ENCODE measurements at regions not wholly inside any gene's neighbourhood (a gene's known extent, or its start where the extent isn't known, plus 50 kb on each side); places are given as distances from the start of the nearest gene placed in this dataset.

DNA sequence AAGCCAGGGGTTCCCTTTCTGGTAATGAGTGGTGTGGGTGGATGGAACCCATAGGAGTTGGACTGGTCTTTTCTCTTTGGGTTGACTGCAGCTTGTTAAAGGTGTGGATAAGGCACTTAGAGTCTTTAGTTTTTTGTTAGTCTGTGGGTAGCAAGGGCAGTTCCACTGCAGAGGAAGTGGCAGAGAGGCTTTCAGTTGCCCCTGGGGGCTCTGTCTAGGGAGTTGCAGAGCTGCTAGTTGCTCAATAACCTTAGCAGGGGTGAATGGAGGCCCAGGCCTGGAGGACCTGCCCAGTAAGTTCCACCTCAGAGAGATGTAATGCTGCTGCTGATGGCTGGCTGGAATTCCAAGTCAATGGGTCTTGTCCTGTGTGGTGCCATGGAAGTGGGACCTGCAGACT, 282.6 kb upstream of the NDST4 start:
- DNase-seq: no peak
- H3K36me3 ChIP-seq (replicated peaks in 1 of 2; ENCODE audit: control insufficient read depth in 1 of 2, insufficient read depth in 2 of 2, low read length in 2 of 2): no peaks in the 10 kb centered on the region
- no peak overlapping the region for H2AFZ ChIP-seq (ENCODE audit: insufficient read depth, low read depth, low read length, poor library complexity, severe bottlenecking)
- no peaks in the 10 kb centered on the region for H3K4me1 ChIP-seq (ENCODE audit: control insufficient read depth in 1 of 2, insufficient read depth in 2 of 2, low read length in 2 of 2)
- no peaks in the 10 kb centered on the region for H3K27me3 Mint-ChIP-seq (ENCODE audit: low read depth in 3 of 3)
- H3K9me3 ChIP-seq (replicated peaks in 1 of 2; ENCODE audit: control insufficient read depth in 1 of 2, insufficient read depth in 1 of 2, low read length in 2 of 2): peaks cover 0 to 8% of the 10 kb centered on the region in 2 donors
- H3K27ac ChIP-seq (ENCODE audit: low read depth in 1 of 2, low read length in 2 of 2): no peak overlapping the region
- no peaks in the 10 kb centered on the region for H3K27me3 ChIP-seq (ENCODE audit: control insufficient read depth in 2 of 2, insufficient read depth in 2 of 2, low read length in 2 of 2)
- no peak overlapping the region for H3K27ac Mint-ChIP-seq
- no peaks in the 10 kb centered on the region for H4K20me1 ChIP-seq (ENCODE audit: insufficient read depth, low read length)
- H3K4me2 ChIP-seq (replicated peaks; ENCODE audit: extremely low read depth, low read length, poor library complexity, severe bottlenecking): no peak overlapping the region
- H3K4me3 ChIP-seq (replicated peaks in 1 of 3; ENCODE audit: low read depth in 2 of 3, low read length in 3 of 3): no peak overlapping the region
- H3K79me2 ChIP-seq (ENCODE audit: insufficient read depth, low read length): no peaks in the 10 kb centered on the region
- intact Hi-C loops (cut with micrococcal nuclease): no loop called here
- H3K9ac ChIP-seq (ENCODE audit: insufficient read depth, low read length, poor library complexity, severe bottlenecking): no peak overlapping the region
- H3K9me3 Mint-ChIP-seq: peaks cover 0 to 12% (median 7%) of the 10 kb centered on the region in 7 donors
- no peaks in the 10 kb centered on the region for H3K4me1 Mint-ChIP-seq
- no peak for TF ChIP-seq CTCF (IDR thresholded peaks at IDR 0.05)
- no peak overlapping the region for H3K4me3 Mint-ChIP-seq
- H3K36me3 Mint-ChIP-seq: no peaks in the 10 kb centered on the region

DNA sequence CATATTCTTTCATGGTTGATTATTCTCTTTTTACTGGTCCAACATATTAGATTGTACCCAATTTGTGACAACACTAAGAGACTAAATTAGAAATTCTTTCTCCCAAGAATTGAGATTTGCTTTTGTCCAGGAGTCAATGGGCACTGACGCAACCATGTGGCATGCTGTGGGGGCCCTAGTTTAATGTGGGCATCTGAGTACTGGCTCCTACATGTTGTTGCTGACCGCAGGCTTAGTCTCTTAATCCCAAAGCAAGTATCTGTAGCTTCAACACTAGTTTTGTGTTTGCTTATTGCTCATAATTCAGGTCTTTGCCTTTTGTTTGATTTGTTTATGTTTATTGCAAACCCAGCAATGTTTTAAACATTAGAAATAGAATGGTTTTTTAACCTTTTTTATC, 263.4 kb upstream of the NDST4 start:
- intact Hi-C loops (cut with micrococcal nuclease): no loop called here
- Histone ChIP-seq H3K79me2 (ENCODE audit: insufficient read depth, low read length) (no peaks in the 10 kb centered on the region), H3K4me2 (replicated peaks; ENCODE audit: extremely low read depth, low read length, poor library complexity, severe bottlenecking) (no peak overlapping the region), H3K27ac (ENCODE audit: low read depth in 1 of 2, low read length in 2 of 2) (no peak overlapping the region), H3K9me3 (replicated peaks in 1 of 2; ENCODE audit: control insufficient read depth in 1 of 2, insufficient read depth in 1 of 2, low read length in 2 of 2) (no peaks in the 10 kb centered on the region), H3K4me3 (replicated peaks in 1 of 3; ENCODE audit: low read depth in 2 of 3, low read length in 3 of 3) (no peak overlapping the region), H2AFZ (ENCODE audit: insufficient read depth, low read depth, low read length, poor library complexity, severe bottlenecking) (no peak overlapping the region), H3K4me1 (ENCODE audit: control insufficient read depth in 1 of 2, insufficient read depth in 2 of 2, low read length in 2 of 2) (no peaks in the 10 kb centered on the region), H3K27me3 (ENCODE audit: control insufficient read depth in 2 of 2, insufficient read depth in 2 of 2, low read length in 2 of 2) (no peaks in the 10 kb centered on the region), H3K9ac (ENCODE audit: insufficient read depth, low read length, poor library complexity, severe bottlenecking) (no peak overlapping the region), H4K20me1 (ENCODE audit: insufficient read depth, low read length) (no peaks in the 10 kb centered on the region), H3K36me3 (replicated peaks in 1 of 2; ENCODE audit: control insufficient read depth in 1 of 2, insufficient read depth in 2 of 2, low read length in 2 of 2) (no peaks in the 10 kb centered on the region)
- H3K9me3 Mint-ChIP-seq: peaks cover 0 to 4% (median 3%) of the 10 kb centered on the region in 7 donors
- H3K27ac Mint-ChIP-seq: no peak overlapping the region
- H3K36me3 Mint-ChIP-seq: no peaks in the 10 kb centered on the region
- DNase-seq: no peak
- no peaks in the 10 kb centered on the region for H3K27me3 Mint-ChIP-seq (ENCODE audit: low read depth in 3 of 3)
- TF ChIP-seq CTCF (IDR thresholded peaks at IDR 0.05): no peak
- WGBS (ENCODE audit: insufficient coverage): 80% methylated on average over 1 of the region's 2 CpGs
- H3K4me3 Mint-ChIP-seq: no peak overlapping the region
- H3K4me1 Mint-ChIP-seq: no peaks in the 10 kb centered on the region

Measured in CD14-positive monocyte (primary cell).